ENCODE measurements at regions not wholly inside any gene's neighbourhood (a gene's known extent, or its start where the extent isn't known, plus 50 kb on each side); places are given as distances from the start of the nearest gene placed in this dataset.

DNA sequence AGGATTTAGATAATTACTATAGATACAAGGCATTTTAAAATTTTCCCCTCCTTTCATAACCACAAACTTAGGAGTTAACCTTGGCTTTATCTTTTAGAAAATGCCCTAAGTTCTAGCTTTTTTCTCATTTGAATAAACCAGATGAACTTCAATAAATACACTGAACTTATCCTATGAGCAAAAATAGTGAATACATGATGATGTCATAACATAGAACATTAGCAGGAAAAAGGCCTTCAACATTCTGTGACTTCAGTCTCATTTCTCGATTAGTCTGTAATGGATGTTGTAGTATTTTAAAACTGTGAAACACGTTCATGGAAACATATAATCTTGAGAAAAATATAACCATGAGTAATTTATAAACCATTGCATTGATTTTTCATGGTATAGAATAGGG is 550.7 kb downstream of the PKHD1 start:
- H3K79me2 ChIP-seq (ENCODE audit: low read length), result no peaks in the 10 kb centered on the region
- H3K27ac ChIP-seq (ENCODE audit: low read length), result no peak overlapping the region
- no peak for TF ChIP-seq EZH2phosphoT487 (IDR thresholded peaks at IDR 0.05; ENCODE audit: low read length)
- TF ChIP-seq EZH2 (optimal IDR thresholded peaks at IDR 0.05; ENCODE audit: low read depth, low read length), result no peak
- TF ChIP-seq CTCF (IDR thresholded peaks at IDR 0.05; ENCODE audit: low read length), result no peak
- no peak overlapping the region for H3K4me3 ChIP-seq (ENCODE audit: low read length)
- no peaks in the 10 kb centered on the region; the same call in 1 of the 2 replicates for H3K9me3 ChIP-seq (replicated peaks; ENCODE audit: insufficient read depth, low read length)
- H3K9ac ChIP-seq (ENCODE audit: low read length), result no peak overlapping the region
- DNase-seq, result no peak
- H3K4me2 ChIP-seq (ENCODE audit: low read depth, low read length), result no peak overlapping the region
- H3K4me1 ChIP-seq (ENCODE audit: low read length), result no peaks in the 10 kb centered on the region
- no peaks in the 10 kb centered on the region for H3K9me2 ChIP-seq (replicated peaks; ENCODE audit: insufficient read depth, low read length)
- no peaks in the 10 kb centered on the region for H4K20me1 ChIP-seq (ENCODE audit: insufficient read depth, low read length)
- no peak overlapping the region for H2AFZ ChIP-seq (ENCODE audit: low read length)
- no peaks in the 10 kb centered on the region for H3K36me3 ChIP-seq (replicated peaks; ENCODE audit: insufficient read depth, low read length)
- no peaks in the 10 kb centered on the region for H3F3A ChIP-seq (ENCODE audit: insufficient read depth, low read length)
- no peaks in the 10 kb centered on the region for H3K27me3 ChIP-seq (replicated peaks; ENCODE audit: insufficient read depth, low read length)

DNA sequence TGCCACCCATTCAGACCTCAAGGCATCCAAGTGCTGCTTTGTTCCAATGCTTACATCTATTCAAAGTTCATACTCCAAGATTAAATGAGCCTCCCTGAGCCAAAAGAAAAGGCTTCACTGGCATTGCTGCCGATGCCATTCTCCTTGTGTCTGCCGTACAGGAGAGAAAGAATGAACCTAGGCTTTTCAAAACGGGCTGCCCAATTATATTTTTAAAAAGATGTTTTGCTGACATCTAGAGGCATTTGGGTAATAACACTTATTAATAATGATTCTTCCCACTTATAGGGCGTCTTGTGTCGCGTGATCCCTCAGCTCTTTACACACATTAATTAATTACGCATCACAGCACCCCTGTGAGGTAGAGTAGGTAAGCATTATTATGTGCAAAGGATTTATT is 545.6 kb downstream of the PKHD1 start:
- Histone ChIP-seq H3K4me2 (ENCODE audit: low read depth, low read length) (no peak overlapping the region), H3K4me3 (ENCODE audit: low read length) (no peak overlapping the region)
- peak; percentile 15 for DNase-seq

GRCh38 chr6:51542475-51542874 is 544.9 kb downstream of the PKHD1 start:
- Histone ChIP-seq H3K27me3 (replicated peaks; ENCODE audit: insufficient read depth, low read length) (no peaks in the 10 kb centered on the region), H3K4me2 (ENCODE audit: low read depth, low read length) (no peak overlapping the region), H3K9ac (ENCODE audit: low read length) (no peak overlapping the region), H2AFZ (ENCODE audit: low read length) (no peak overlapping the region), H4K20me1 (ENCODE audit: insufficient read depth, low read length) (no peaks in the 10 kb centered on the region), H3K4me1 (ENCODE audit: low read length) (no peaks in the 10 kb centered on the region), H3K9me3 (replicated peaks; ENCODE audit: insufficient read depth, low read length) (no peaks in the 10 kb centered on the region; the same call in 1 of the 2 replicates), H3K27ac (ENCODE audit: low read length) (no peak overlapping the region), H3K9me2 (replicated peaks; ENCODE audit: insufficient read depth, low read length) (no peaks in the 10 kb centered on the region), H3K79me2 (ENCODE audit: low read length) (no peaks in the 10 kb centered on the region), H3F3A (ENCODE audit: insufficient read depth, low read length) (no peaks in the 10 kb centered on the region), H3K4me3 (ENCODE audit: low read length) (no peak overlapping the region), H3K36me3 (replicated peaks; ENCODE audit: insufficient read depth, low read length) (no peaks in the 10 kb centered on the region)
- TF ChIP-seq EZH2phosphoT487 (IDR thresholded peaks at IDR 0.05; ENCODE audit: low read length) (no peak), EZH2 (optimal IDR thresholded peaks at IDR 0.05; ENCODE audit: low read depth, low read length) (no peak)
- no peak for DNase-seq

More for the DNA sequence above, 545.6 kb downstream of the PKHD1 start:
- Histone ChIP-seq H3K9me3 (replicated peaks; ENCODE audit: insufficient read depth, low read length) (no peaks in the 10 kb centered on the region; the same call in 1 of the 2 replicates), H4K20me1 (ENCODE audit: insufficient read depth, low read length) (no peaks in the 10 kb centered on the region), H3K79me2 (ENCODE audit: low read length) (no peaks in the 10 kb centered on the region), H3K36me3 (replicated peaks; ENCODE audit: insufficient read depth, low read length) (no peaks in the 10 kb centered on the region), H3F3A (ENCODE audit: insufficient read depth, low read length) (no peaks in the 10 kb centered on the region), H2AFZ (ENCODE audit: low read length) (no peak overlapping the region), H3K4me1 (ENCODE audit: low read length) (no peaks in the 10 kb centered on the region), H3K27me3 (replicated peaks; ENCODE audit: insufficient read depth, low read length) (no peaks in the 10 kb centered on the region), H3K27ac (ENCODE audit: low read length) (no peak overlapping the region), H3K9me2 (replicated peaks; ENCODE audit: insufficient read depth, low read length) (no peaks in the 10 kb centered on the region), H3K9ac (ENCODE audit: low read length) (no peak overlapping the region)
- no peak for TF ChIP-seq EZH2 (optimal IDR thresholded peaks at IDR 0.05; ENCODE audit: low read depth, low read length)
- no peak; the same call in 1 of the 2 replicates for TF ChIP-seq CTCF (IDR thresholded peaks at IDR 0.05; ENCODE audit: low read length)

DNA sequence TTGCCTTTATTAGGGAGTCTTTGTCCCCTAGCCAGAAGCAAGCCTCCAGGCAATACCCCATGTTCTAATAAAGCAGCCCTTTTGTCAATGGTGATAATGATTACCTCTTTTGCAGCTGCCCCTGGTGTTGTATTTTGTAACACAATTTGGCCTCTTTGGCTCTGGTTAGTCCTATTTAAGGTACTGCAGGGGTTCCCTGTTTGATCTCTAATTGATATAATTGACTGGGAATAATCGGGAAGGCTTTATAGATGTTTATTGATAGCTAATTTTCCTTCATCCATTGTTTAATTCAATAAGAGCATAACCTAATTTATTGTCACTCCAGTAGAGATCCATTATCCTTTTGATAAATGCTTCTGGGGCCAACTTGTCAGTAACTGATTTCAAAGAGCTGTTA is 537.2 kb downstream of the PKHD1 start:
- H3K9ac ChIP-seq (ENCODE audit: low read length), result no peak overlapping the region
- H3K4me2 ChIP-seq (ENCODE audit: low read depth, low read length), result no peak overlapping the region
- no peaks in the 10 kb centered on the region for H4K20me1 ChIP-seq (ENCODE audit: insufficient read depth, low read length)
- DNase-seq, result no peak
- no peaks in the 10 kb centered on the region for H3K9me3 ChIP-seq (replicated peaks; ENCODE audit: insufficient read depth, low read length)
- H2AFZ ChIP-seq (ENCODE audit: low read length), result no peak overlapping the region
- TF ChIP-seq CTCF (IDR thresholded peaks at IDR 0.05; ENCODE audit: low read length) (no peak), EZH2phosphoT487 (IDR thresholded peaks at IDR 0.05; ENCODE audit: low read length) (no peak), EZH2 (optimal IDR thresholded peaks at IDR 0.05; ENCODE audit: low read depth, low read length) (no peak)
- H3K27ac ChIP-seq (ENCODE audit: low read length), result no peak overlapping the region
- H3K27me3 ChIP-seq (replicated peaks; ENCODE audit: insufficient read depth, low read length), result no peaks in the 10 kb centered on the region
- no peaks in the 10 kb centered on the region for H3K79me2 ChIP-seq (ENCODE audit: low read length)
- no peaks in the 10 kb centered on the region for H3K4me1 ChIP-seq (ENCODE audit: low read length)
- no peak overlapping the region for H3K4me3 ChIP-seq (ENCODE audit: low read length)
- no peaks in the 10 kb centered on the region for H3F3A ChIP-seq (ENCODE audit: insufficient read depth, low read length)
- H3K9me2 ChIP-seq (replicated peaks; ENCODE audit: insufficient read depth, low read length), result no peaks in the 10 kb centered on the region
- no peaks in the 10 kb centered on the region for H3K36me3 ChIP-seq (replicated peaks; ENCODE audit: insufficient read depth, low read length)
